KMS-11 (cell line): ENCODE measurements at regions not wholly inside any gene's neighbourhood (a gene's known extent, or its start where the extent isn't known, plus 50 kb on each side); places are given as distances from the start of the nearest gene placed in this dataset.

Source experiments
- H2AFZ ChIP-seq: fragments of 200-600 bp; sonication (generic); 2 replicates; pipeline ENCODE4 v1.6.1; 2016; ENCODE audit warnings: antibody characterized with exemption, mixed run types, low read depth
- H3K27ac ChIP-seq: fragments of 200-600 bp; sonication (generic); 2 replicates; pipeline ENCODE4 v1.6.1; 2016; ENCODE audit warnings: mild to moderate bottlenecking, mixed run types
- H3K27me3 ChIP-seq: fragments of 200-600 bp; sonication (generic); 2 replicates; pipeline ENCODE4 v1.6.1; 2017; ENCODE audit warnings: mild to moderate bottlenecking, low read depth, mixed run types, moderate library complexity; ENCODE audit not compliant: insufficient read depth
- H3K36me3 ChIP-seq: fragments of 200-600 bp; sonication (generic); 2 replicates; pipeline ENCODE4 v1.6.1; 2017; ENCODE audit warnings: mild to moderate bottlenecking, mixed run types; ENCODE audit not compliant: insufficient read depth
- H3K4me1 ChIP-seq: fragments of 200-600 bp; sonication (generic); 2 replicates; pipeline ENCODE4 v1.6.1; 2016; ENCODE audit warnings: mild to moderate bottlenecking, low read depth, mixed run types; ENCODE audit not compliant: poor library complexity, severe bottlenecking
- H3K4me2 ChIP-seq: fragments of 200-600 bp; sonication (generic); 2 replicates; pipeline ENCODE4 v1.7.0; 2016; ENCODE audit warnings: mild to moderate bottlenecking, mixed run types
- H3K4me3 ChIP-seq: fragments of 200-600 bp; sonication (generic); IDR thresholded peaks from 2 replicates; pipeline ENCODE4 v1.6.1; 2017; ENCODE audit warnings: low read depth, low read length, mixed read lengths; ENCODE audit not compliant: insufficient read depth
- H3K79me2 ChIP-seq: fragments of 200-600 bp; sonication (generic); 2 replicates; pipeline ENCODE4 v1.6.1; 2016; ENCODE audit warnings: low read depth, mixed run types; ENCODE audit not compliant: insufficient read depth
- H3K9ac ChIP-seq: fragments of 200-600 bp; sonication (generic); 2 replicates; pipeline ENCODE4 v1.6.1; 2016; ENCODE audit warnings: mild to moderate bottlenecking, mixed run types
- H4K20me1 ChIP-seq: fragments of 200-600 bp; sonication (generic); 2 replicates; pipeline ENCODE4 v1.6.1; 2016; ENCODE audit warnings: mild to moderate bottlenecking, mixed run types; ENCODE audit not compliant: insufficient read depth
- CTCF ChIP-seq: fragments of 200-600 bp; sonication (generic); conservative IDR thresholded peaks from 2 replicates; pipeline ENCODE4 v1.6.1; 2017; ENCODE audit warnings: low read depth, mild to moderate bottlenecking, antibody characterized with exemption, low read length, moderate library complexity, mixed read lengths

GRCh38 chr6:105949869-105950268 lies 136.3 kb upstream of the PRDM1 start:
- Histone ChIP-seq H3K27me3 (no peaks in the 10 kb centered on the region), H3K27ac (no peak overlapping the region), H3K36me3 (no peaks in the 10 kb centered on the region), H3K9ac (no peak overlapping the region), H3K79me2 (no peaks in the 10 kb centered on the region), H3K4me1 (no peaks in the 10 kb centered on the region), H3K4me3 (no peak overlapping the region), H4K20me1 (no peaks in the 10 kb centered on the region), H3K4me2 (no peak overlapping the region), H2AFZ (no peak overlapping the region)
- no peak for TF ChIP-seq CTCF

GRCh38 chr6:105943514-105943913 lies 142.6 kb upstream of the PRDM1 start:
- Histone ChIP-seq H3K9ac (no peak overlapping the region), H3K79me2 (no peaks in the 10 kb centered on the region), H4K20me1 (no peaks in the 10 kb centered on the region), H3K27me3 (no peaks in the 10 kb centered on the region), H2AFZ (no peak overlapping the region), H3K27ac (no peak overlapping the region), H3K36me3 (no peaks in the 10 kb centered on the region), H3K4me1 (no peaks in the 10 kb centered on the region), H3K4me2 (no peak overlapping the region), H3K4me3 (no peak overlapping the region)
- TF ChIP-seq CTCF: no peak

GRCh38 chr6:105941621-105942412 lies 144.3 kb upstream of the PRDM1 start:
- TF ChIP-seq CTCF: no peak

GRCh38 chr6:105940990-105941389 lies 145.1 kb upstream of the PRDM1 start:
- Histone ChIP-seq H3K4me2 (no peak overlapping the region), H3K27me3 (no peaks in the 10 kb centered on the region), H3K79me2 (no peaks in the 10 kb centered on the region), H3K4me3 (no peak overlapping the region), H3K4me1 (no peaks in the 10 kb centered on the region), H4K20me1 (no peaks in the 10 kb centered on the region), H3K27ac (no peak overlapping the region), H3K36me3 (no peaks in the 10 kb centered on the region), H3K9ac (no peak overlapping the region), H2AFZ (no peak overlapping the region)
- no peak for TF ChIP-seq CTCF

More at GRCh38 chr6:105941621-105942412, 144.3 kb upstream of the PRDM1 start:
- no peaks in the 10 kb centered on the region for H3K79me2 ChIP-seq
- H3K36me3 ChIP-seq: no peaks in the 10 kb centered on the region
- no peak overlapping the region for H3K4me3 ChIP-seq
- H3K9ac ChIP-seq: no peak overlapping the region
- H3K4me2 ChIP-seq: no peak overlapping the region
- no peak overlapping the region for H2AFZ ChIP-seq
- no peak overlapping the region for H3K27ac ChIP-seq
- no peaks in the 10 kb centered on the region for H3K27me3 ChIP-seq
- H4K20me1 ChIP-seq: no peaks in the 10 kb centered on the region
- H3K4me1 ChIP-seq: no peaks in the 10 kb centered on the region
